ENCODE measurements at regions not wholly inside any gene's neighbourhood (a gene's known extent, or its start where the extent isn't known, plus 50 kb on each side); places are given as distances from the start of the nearest gene placed in this dataset.

DNA sequence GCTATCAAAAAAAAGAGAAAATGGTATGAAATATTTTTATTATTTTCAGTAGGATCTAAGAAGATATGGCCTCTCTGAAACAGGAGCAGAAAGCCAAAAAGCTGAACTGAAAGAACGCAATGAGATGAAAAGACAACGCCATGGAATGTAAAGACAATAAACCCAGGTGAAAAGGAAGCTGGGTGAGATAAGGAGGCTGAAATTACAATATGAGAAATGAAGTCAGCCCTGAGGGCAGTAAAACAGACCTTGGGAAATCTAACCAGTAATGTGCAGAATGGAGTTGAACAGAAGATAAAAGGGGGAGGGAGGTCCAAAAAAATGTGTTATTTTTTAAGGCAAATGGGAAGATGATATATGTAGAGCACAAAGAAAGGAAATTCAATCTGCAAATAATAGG, 265.3 kb downstream of the ENC1 start:
- H3K4me3 ChIP-seq (ENCODE audit: low read depth, low read length), result no peak overlapping the region
- TF ChIP-seq, protein P1, sequence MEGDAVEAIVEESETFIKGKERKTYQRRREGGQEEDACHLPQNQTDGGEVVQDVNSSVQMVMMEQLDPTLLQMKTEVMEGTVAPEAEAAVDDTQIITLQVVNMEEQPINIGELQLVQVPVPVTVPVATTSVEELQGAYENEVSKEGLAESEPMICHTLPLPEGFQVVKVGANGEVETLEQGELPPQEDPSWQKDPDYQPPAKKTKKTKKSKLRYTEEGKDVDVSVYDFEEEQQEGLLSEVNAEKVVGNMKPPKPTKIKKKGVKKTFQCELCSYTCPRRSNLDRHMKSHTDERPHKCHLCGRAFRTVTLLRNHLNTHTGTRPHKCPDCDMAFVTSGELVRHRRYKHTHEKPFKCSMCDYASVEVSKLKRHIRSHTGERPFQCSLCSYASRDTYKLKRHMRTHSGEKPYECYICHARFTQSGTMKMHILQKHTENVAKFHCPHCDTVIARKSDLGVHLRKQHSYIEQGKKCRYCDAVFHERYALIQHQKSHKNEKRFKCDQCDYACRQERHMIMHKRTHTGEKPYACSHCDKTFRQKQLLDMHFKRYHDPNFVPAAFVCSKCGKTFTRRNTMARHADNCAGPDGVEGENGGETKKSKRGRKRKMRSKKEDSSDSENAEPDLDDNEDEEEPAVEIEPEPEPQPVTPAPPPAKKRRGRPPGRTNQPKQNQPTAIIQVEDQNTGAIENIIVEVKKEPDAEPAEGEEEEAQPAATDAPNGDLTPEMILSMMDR (IDR thresholded peaks at IDR 0.05; ENCODE audit: low read depth, low read length, missing control alignments), result no peak
- in situ Hi-C loops (cut with HindIII; ENCODE audit: low sequenced_read_pairs), result no loop called here
- DNase-seq (ENCODE audit: low read depth), result no peak

DNA sequence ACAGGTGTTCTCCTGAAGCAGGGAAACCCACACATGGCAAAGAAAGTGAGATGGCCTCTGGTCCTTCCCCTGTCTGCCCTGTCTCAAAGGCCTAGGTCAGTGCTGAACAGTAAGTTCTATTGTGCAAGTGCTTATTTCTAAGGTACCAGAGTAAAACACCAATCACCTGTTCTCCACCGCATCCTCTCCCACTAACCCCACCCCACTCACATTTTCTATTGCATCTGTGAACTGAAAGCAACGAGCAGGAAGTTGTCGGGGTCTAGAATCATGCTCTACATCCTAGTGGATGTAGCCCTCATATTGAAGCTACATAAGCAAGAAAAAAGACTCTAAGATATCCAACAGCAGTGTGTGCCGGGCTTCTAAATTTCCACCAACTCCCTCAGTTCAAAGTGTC, 265.9 kb downstream of the ENC1 start:
- TF ChIP-seq, protein P1 (IDR thresholded peaks at IDR 0.05; ENCODE audit: low read depth, low read length, missing control alignments), result no peak
- in situ Hi-C loops (cut with HindIII; ENCODE audit: low sequenced_read_pairs), result no loop called here
- no peak for DNase-seq (ENCODE audit: low read depth)

DNA sequence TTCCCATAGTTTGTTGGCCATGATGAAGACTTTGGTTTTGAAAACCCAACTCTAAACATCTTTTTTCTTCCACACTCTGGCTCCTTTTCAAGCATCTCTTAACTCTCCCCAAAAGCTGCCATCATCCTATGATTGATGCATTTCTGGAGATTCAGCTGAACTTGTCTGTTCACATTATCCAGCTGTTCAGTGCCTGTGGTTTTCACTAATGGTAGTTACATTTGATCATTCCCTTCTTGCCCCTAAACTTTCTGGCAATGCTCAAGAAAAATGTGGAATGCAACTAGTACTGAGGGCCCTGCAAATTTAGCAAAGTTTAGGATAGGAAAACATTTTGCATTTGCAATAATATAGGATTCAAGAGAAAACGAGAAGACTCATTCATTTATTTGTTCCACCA, 267.5 kb downstream of the ENC1 start:
- DNase-seq (ENCODE audit: low read depth), result no peak
- in situ Hi-C loops (cut with HindIII; ENCODE audit: low sequenced_read_pairs), result no loop called here
- no peak overlapping the region for H3K4me3 ChIP-seq (ENCODE audit: low read depth, low read length)
- TF ChIP-seq, protein P1 (IDR thresholded peaks at IDR 0.05; ENCODE audit: low read depth, low read length, missing control alignments), result no peak

More for the DNA sequence above, 265.9 kb downstream of the ENC1 start:
- no peak overlapping the region for H3K4me3 ChIP-seq (ENCODE audit: low read depth, low read length)

DNA sequence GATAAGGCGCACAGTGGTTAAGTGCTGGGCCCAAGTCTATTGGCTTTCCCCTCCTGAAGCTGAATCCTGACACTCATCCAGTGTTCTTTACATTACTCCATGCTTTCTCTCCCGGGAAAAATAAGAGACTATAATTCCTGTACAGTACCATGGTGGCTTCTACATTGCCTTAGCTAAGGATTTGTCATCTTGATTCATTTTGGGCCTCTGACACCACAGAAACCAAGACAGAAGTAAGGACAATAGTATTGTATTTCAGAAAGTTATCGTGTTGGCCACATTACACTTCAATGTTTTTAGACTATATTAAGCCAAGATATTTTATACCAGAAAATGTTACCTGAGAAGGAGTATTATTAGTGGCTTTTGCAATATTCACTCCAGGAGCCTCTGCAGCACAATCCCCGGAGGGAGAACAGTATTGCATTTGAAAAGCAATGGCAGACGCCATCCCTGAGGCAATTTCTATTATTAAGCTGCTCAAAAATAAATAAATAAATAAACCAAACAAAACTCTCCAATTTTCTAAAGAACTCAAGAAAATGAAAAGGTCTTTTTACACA, 267.9 kb downstream of the ENC1 start:
- in situ Hi-C loops (cut with HindIII; ENCODE audit: low sequenced_read_pairs), result no loop called here

DNA sequence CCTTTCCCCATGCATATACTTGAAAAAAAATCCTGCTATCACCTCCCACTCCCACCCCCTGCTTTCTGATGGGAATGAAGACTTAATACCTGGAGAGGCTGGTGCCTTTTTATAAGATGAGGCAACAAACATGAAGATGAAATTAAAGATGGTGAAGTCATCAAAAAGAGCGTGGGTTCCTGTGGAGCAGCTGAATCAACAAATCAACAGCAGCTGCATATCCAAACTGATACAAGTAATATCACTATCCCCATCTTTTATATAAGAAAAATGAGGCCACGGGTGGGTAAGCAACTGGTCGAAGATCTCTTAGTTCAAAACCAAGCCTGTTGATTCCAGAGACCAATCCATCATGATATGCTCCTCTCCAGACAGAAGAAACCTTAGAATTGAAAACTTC, 268.5 kb downstream of the ENC1 start:
- H3K4me3 ChIP-seq (ENCODE audit: low read depth, low read length), result no peak overlapping the region
- TF ChIP-seq, protein P1 (IDR thresholded peaks at IDR 0.05; ENCODE audit: low read depth, low read length, missing control alignments), result no peak
- in situ Hi-C loops (cut with HindIII; ENCODE audit: low sequenced_read_pairs), result no loop called here
- DNase-seq (ENCODE audit: low read depth), result no peak

More for the DNA sequence above, 267.9 kb downstream of the ENC1 start:
- TF ChIP-seq, protein P1 (IDR thresholded peaks at IDR 0.05; ENCODE audit: low read depth, low read length, missing control alignments), result no peak
- H3K4me3 ChIP-seq (ENCODE audit: low read depth, low read length), result no peak overlapping the region
- no peak for DNase-seq (ENCODE audit: low read depth)

DNA sequence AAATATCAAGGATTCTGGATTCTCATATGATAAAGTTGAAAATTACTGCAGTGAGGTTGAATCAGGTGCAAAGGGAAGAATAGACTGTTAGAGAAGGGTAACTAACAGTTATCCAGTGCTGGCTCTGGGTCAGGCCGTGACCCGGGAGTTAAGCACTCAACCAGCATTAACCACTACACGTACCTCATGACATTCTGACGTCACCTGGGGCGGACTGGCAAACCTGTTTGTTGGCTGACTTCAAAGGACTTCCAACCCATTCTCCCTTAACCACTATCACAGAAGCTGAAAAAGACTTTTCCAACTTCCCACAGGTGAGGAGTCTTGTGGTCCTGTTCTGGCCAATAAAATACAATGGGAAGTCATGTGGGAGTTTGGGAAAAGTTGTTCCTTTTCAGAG, 268.9 kb downstream of the ENC1 start:
- in situ Hi-C loops (cut with HindIII; ENCODE audit: low sequenced_read_pairs), result no loop called here
- TF ChIP-seq, protein P1 (IDR thresholded peaks at IDR 0.05; ENCODE audit: low read depth, low read length, missing control alignments), result no peak
- H3K4me3 ChIP-seq (ENCODE audit: low read depth, low read length), result no peak overlapping the region
- no peak for DNase-seq (ENCODE audit: low read depth)
